ENCODE measurements at regions not wholly inside any gene's neighbourhood (a gene's known extent, or its start where the extent isn't known, plus 50 kb on each side); places are given as distances from the start of the nearest gene placed in this dataset.

DNA sequence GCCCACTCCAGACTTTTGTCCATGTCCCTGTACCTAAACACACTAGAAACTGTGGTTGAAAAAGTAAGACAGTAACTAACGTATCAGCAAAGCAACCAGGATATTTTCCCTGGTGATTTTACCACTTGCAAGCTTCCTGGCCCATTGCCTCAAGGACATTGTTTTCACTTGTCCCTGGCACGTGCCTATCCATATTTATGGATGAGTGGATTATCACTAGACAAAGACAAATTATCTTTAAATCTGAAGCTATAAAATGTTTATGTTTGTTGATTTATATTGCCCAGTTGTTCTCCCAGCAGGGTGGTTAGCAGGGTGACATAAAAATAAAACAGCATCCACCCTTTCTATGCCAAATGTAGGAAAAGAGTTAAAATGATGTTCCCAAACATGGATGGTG, 93.2 kb upstream of the STEAP1 start:
- Histone ChIP-seq H2BK15ac (ENCODE audit: low read depth, low read length) (no peak overlapping the region), H3K4me1 (ENCODE audit: control insufficient read depth, insufficient read depth, low read length) (no peaks in the 10 kb centered on the region), H3K79me1 (ENCODE audit: low read depth in 1 of 2, low read length in 2 of 2) (no peaks in the 10 kb centered on the region), H4K8ac (ENCODE audit: low read depth in 2 of 2, low read length in 2 of 2) (no peak overlapping the region), H3K9me1 (ENCODE audit: insufficient read depth, low read length) (no peaks in the 10 kb centered on the region), H3K4me3 (ENCODE audit: insufficient read depth, low read depth, low read length) (no peak overlapping the region), H3K9me3 (ENCODE audit: control insufficient read depth, insufficient read depth, low read length) (0 out of 2 replicates have a peak, but pooled peaks cover 2% of the 10 kb centered on the region), H3K23ac (ENCODE audit: low read depth, low read length) (no peak overlapping the region), H3K4me2 (ENCODE audit: low read depth, low read length) (no peak overlapping the region), H3K27ac (ENCODE audit: insufficient read depth, low read length) (no peak overlapping the region), H2BK120ac (ENCODE audit: low read depth, low read length) (no peak overlapping the region), H3K36me3 (ENCODE audit: control insufficient read depth, insufficient read depth, low read length) (no peaks in the 10 kb centered on the region), H2AK5ac (ENCODE audit: low read depth, low read length) (no peak overlapping the region), H3K56ac (ENCODE audit: extremely low read depth, insufficient read depth, low read length) (no peak overlapping the region), H4K5ac (ENCODE audit: low read depth, low read length) (no peak overlapping the region), H3K4ac (ENCODE audit: low read depth, low read length) (no peak overlapping the region), H3K27me3 (ENCODE audit: control insufficient read depth, insufficient read depth, low read length) (no peaks in the 10 kb centered on the region), H4K91ac (ENCODE audit: insufficient read depth, low read depth, low read length) (no peak overlapping the region), H3K9ac (ENCODE audit: low read depth, low read length) (no peak overlapping the region), H2BK20ac (ENCODE audit: low read depth, low read length) (no peak overlapping the region), H4K20me1 (ENCODE audit: insufficient read depth, low read length) (no peaks in the 10 kb centered on the region), H2AK9ac (replicated peaks; ENCODE audit: low read depth, low read length, poor library complexity) (no peak overlapping the region), H2BK5ac (ENCODE audit: low read depth, low read length, poor library complexity, severe bottlenecking) (no peak overlapping the region), H3K18ac (ENCODE audit: low read depth, low read length) (no peak overlapping the region), H3K14ac (replicated peaks; ENCODE audit: low read depth, low read length) (no peak overlapping the region), H2AFZ (replicated peaks; ENCODE audit: low read length, poor library complexity) (no peak overlapping the region)
- in situ Hi-C loops (cut with MboI; ENCODE audit: low sequenced_read_pairs): no loop called here
- ChIA-PET CTCF (no interaction called here), POLR2A (ENCODE audit: unreplicated experiment) (no interaction called here)
- ATAC-seq (ENCODE audit: low read depth) (no peak), DNase-seq (no peak)
- no CpG with 5 or more reads among the region's 2 CpGs for WGBS, 2 experiments (ENCODE audit: extremely low coverage in 2 of 2, insufficient read length in 1 of 2)
- intact Hi-C loops (cut with micrococcal nuclease): no loop called here
- dilution Hi-C loops (cut with HindIII; ENCODE audit: low sequenced_read_pairs, unreplicated experiment): no loop called here
- no TSS peak for BruUV-seq (replicated peaks)
- TF ChIP-seq FOS (IDR thresholded peaks at IDR 0.05; ENCODE audit: low read depth, low read length) (no peak), CHD1 (IDR thresholded peaks at IDR 0.05; ENCODE audit: low read depth, low read length) (no peak), RCOR1 (IDR thresholded peaks at IDR 0.05; ENCODE audit: insufficient replicate concordance, low read length) (no peak), SMC3 (IDR thresholded peaks at IDR 0.05; ENCODE audit: low read depth, low read length) (no peak), CEBPB (IDR thresholded peaks at IDR 0.05; ENCODE audit: low read depth, low read length) (no peak), RFX5 (IDR thresholded peaks at IDR 0.05; ENCODE audit: low read depth, low read length) (no peak), NFE2L2 (IDR thresholded peaks at IDR 0.05; ENCODE audit: low read depth, low read length) (no peak), RAD21 (IDR thresholded peaks at IDR 0.05; ENCODE audit: low read length) (no peak), MAZ (IDR thresholded peaks at IDR 0.05; ENCODE audit: borderline replicate concordance, low read depth, low read length) (no peak), USF2 (IDR thresholded peaks at IDR 0.05; ENCODE audit: low read depth, low read length) (no peak), BHLHE40 (IDR thresholded peaks at IDR 0.05; ENCODE audit: low read depth, low read length) (no peak), MAFK (IDR thresholded peaks at IDR 0.05; ENCODE audit: low read depth, low read length) (no peak), POLR2A (IDR thresholded peaks at IDR 0.05; ENCODE audit: low read depth, low read length) (no peak), MXI1 (IDR thresholded peaks at IDR 0.05; ENCODE audit: borderline replicate concordance, low read depth, low read length) (no peak)
- TF ChIP-seq, protein P1, sequence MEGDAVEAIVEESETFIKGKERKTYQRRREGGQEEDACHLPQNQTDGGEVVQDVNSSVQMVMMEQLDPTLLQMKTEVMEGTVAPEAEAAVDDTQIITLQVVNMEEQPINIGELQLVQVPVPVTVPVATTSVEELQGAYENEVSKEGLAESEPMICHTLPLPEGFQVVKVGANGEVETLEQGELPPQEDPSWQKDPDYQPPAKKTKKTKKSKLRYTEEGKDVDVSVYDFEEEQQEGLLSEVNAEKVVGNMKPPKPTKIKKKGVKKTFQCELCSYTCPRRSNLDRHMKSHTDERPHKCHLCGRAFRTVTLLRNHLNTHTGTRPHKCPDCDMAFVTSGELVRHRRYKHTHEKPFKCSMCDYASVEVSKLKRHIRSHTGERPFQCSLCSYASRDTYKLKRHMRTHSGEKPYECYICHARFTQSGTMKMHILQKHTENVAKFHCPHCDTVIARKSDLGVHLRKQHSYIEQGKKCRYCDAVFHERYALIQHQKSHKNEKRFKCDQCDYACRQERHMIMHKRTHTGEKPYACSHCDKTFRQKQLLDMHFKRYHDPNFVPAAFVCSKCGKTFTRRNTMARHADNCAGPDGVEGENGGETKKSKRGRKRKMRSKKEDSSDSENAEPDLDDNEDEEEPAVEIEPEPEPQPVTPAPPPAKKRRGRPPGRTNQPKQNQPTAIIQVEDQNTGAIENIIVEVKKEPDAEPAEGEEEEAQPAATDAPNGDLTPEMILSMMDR (conservative IDR thresholded peaks at IDR 0.05; ENCODE audit: low read depth, low read length): no peak
- TF ChIP-seq, protein P2, sequence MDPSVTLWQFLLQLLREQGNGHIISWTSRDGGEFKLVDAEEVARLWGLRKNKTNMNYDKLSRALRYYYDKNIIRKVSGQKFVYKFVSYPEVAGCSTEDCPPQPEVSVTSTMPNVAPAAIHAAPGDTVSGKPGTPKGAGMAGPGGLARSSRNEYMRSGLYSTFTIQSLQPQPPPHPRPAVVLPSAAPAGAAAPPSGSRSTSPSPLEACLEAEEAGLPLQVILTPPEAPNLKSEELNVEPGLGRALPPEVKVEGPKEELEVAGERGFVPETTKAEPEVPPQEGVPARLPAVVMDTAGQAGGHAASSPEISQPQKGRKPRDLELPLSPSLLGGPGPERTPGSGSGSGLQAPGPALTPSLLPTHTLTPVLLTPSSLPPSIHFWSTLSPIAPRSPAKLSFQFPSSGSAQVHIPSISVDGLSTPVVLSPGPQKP (IDR thresholded peaks at IDR 0.05; ENCODE audit: borderline replicate concordance, low read depth, low read length): no peak

Measured in IMR-90 (cell line).